ENCODE measurements at regions not wholly inside any gene's neighbourhood (a gene's known extent, or its start where the extent isn't known, plus 50 kb on each side); places are given as distances from the start of the nearest gene placed in this dataset.

DNA sequence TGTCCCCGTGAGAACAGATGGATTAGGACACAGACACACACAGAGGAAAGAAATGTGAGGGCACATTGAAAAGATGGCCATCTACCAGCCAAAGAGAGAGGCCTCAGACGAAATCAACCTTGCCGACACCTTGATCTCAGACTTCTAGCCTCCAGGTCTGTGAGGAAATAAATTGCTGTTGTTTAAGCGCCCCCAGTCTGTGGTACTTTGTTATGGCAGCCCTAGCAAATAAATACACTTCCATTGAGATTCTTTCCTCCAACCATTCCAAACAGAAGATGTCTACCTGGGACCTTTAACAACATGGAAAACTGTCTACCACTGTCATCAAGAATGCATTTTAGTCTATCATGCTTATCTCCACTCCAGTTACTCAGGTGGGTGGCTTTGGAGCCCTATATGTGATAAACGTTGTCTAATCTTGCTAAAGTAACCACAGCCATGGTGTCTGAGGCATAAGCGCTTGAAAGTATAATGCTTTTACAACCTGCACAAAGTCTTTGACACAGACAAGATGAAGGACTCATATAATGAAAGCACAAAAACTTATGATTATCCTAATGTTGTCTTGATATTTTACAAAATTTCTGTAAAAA is 244.3 kb downstream of the MTERF1 start:
- Histone ChIP-seq H3K4me1 (ENCODE audit: insufficient read depth, low read length) (no peaks in the 10 kb centered on the region), H3K27me3 (ENCODE audit: control insufficient read depth in 1 of 2, insufficient read depth in 2 of 2, low read length in 2 of 2) (no peaks in the 10 kb centered on the region), H3K36me3 (replicated peaks in 1 of 2; ENCODE audit: control insufficient read depth in 1 of 2, insufficient read depth in 2 of 2, low read length in 2 of 2) (no peaks in the 10 kb centered on the region), H3K4me3 (replicated peaks in 1 of 3; ENCODE audit: insufficient read depth in 1 of 3, low read depth in 2 of 3, low read length in 3 of 3) (no peak overlapping the region), H3K4me2 (ENCODE audit: low read depth, low read length) (no peak overlapping the region), H3K9me3 (ENCODE audit: low read length) (no peaks in the 10 kb centered on the region), H3K27ac (ENCODE audit: extremely low read length, insufficient read depth, low read length) (no peak overlapping the region), H2AFZ (ENCODE audit: low read length) (no peak overlapping the region), H4K20me1 (ENCODE audit: insufficient read depth, low read length) (no peaks in the 10 kb centered on the region), H3K79me2 (ENCODE audit: insufficient read depth, low read length) (no peaks in the 10 kb centered on the region), H3K9ac (ENCODE audit: insufficient read depth, low read depth, low read length) (no peak overlapping the region)
- DNase-seq (ENCODE audit: low spot score) (peak; percentile 35), FAIRE-seq (peak; percentile 63), ATAC-seq (peak; percentile 77)
- 22% methylated on average over 6 of the region's 6 CpGs for WGBS (ENCODE audit: low lambda C conversion rate)
- in situ Hi-C loops (cut with HindIII; ENCODE audit: extremely low pct_ligation_motif_present, low pct_unique_long_range_greater_than_20kb), result loop anchor here (5.0 kb wide), 2 partner anchors 349 to 549 kb away; no protein-coding TSS in a partner anchor
- intact Hi-C loops (cut with micrococcal nuclease; ENCODE audit: unreplicated experiment), result loop anchor here (1.0 to 10.0 kb wide), 3 partner anchors 261 to 547 kb away; no protein-coding TSS in a partner anchor
- no TSS peak for BruUV-seq (replicated peaks)
- ChIA-PET POLR2A (no interaction called here), CTCF (ENCODE audit: low intra/inter-chr PET ratio, low total read pairs) (interaction anchor here (1.0 to 1.3 kb wide), 3 partner anchors 348 to 547 kb away, joined by 3 to 6 read pairs (median 3); no protein-coding TSS in a partner anchor)
- TF ChIP-seq, protein P1, sequence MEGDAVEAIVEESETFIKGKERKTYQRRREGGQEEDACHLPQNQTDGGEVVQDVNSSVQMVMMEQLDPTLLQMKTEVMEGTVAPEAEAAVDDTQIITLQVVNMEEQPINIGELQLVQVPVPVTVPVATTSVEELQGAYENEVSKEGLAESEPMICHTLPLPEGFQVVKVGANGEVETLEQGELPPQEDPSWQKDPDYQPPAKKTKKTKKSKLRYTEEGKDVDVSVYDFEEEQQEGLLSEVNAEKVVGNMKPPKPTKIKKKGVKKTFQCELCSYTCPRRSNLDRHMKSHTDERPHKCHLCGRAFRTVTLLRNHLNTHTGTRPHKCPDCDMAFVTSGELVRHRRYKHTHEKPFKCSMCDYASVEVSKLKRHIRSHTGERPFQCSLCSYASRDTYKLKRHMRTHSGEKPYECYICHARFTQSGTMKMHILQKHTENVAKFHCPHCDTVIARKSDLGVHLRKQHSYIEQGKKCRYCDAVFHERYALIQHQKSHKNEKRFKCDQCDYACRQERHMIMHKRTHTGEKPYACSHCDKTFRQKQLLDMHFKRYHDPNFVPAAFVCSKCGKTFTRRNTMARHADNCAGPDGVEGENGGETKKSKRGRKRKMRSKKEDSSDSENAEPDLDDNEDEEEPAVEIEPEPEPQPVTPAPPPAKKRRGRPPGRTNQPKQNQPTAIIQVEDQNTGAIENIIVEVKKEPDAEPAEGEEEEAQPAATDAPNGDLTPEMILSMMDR (CRISPR knock-in tag; IDR thresholded peaks at IDR 0.05), result peak; percentile 78
- peak; percentile 71 for TF ChIP-seq RAD21 (CRISPR knock-in tag; IDR thresholded peaks at IDR 0.05)
- TF ChIP-seq SMC3 (IDR thresholded peaks at IDR 0.05; ENCODE audit: low read length), result peak; percentile 66
- TF ChIP-seq, protein P2, sequence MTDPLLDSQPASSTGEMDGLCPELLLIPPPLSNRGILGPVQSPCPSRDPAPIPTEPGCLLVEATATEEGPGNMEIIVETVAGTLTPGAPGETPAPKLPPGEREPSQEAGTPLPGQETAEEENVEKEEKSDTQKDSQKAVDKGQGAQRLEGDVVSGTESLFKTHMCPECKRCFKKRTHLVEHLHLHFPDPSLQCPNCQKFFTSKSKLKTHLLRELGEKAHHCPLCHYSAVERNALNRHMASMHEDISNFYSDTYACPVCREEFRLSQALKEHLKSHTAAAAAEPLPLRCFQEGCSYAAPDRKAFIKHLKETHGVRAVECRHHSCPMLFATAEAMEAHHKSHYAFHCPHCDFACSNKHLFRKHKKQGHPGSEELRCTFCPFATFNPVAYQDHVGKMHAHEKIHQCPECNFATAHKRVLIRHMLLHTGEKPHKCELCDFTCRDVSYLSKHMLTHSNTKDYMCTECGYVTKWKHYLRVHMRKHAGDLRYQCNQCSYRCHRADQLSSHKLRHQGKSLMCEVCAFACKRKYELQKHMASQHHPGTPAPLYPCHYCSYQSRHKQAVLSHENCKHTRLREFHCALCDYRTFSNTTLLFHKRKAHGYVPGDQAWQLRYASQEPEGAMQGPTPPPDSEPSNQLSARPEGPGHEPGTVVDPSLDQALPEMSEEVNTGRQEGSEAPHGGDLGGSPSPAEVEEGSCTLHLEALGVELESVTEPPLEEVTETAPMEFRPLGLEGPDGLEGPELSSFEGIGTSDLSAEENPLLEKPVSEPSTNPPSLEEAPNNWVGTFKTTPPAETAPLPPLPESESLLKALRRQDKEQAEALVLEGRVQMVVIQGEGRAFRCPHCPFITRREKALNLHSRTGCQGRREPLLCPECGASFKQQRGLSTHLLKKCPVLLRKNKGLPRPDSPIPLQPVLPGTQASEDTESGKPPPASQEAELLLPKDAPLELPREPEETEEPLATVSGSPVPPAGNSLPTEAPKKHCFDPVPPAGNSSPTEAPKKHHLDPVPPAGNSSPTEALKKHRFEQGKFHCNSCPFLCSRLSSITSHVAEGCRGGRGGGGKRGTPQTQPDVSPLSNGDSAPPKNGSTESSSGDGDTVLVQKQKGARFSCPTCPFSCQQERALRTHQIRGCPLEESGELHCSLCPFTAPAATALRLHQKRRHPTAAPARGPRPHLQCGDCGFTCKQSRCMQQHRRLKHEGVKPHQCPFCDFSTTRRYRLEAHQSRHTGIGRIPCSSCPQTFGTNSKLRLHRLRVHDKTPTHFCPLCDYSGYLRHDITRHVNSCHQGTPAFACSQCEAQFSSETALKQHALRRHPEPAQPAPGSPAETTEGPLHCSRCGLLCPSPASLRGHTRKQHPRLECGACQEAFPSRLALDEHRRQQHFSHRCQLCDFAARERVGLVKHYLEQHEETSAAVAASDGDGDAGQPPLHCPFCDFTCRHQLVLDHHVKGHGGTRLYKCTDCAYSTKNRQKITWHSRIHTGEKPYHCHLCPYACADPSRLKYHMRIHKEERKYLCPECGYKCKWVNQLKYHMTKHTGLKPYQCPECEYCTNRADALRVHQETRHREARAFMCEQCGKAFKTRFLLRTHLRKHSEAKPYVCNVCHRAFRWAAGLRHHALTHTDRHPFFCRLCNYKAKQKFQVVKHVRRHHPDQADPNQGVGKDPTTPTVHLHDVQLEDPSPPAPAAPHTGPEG (CRISPR knock-in tag; IDR thresholded peaks at IDR 0.05), result no peak
- TF ChIP-seq SNAPC2 (CRISPR knock-in tag; IDR thresholded peaks at IDR 0.05), result no peak
- TF ChIP-seq, protein P3, sequence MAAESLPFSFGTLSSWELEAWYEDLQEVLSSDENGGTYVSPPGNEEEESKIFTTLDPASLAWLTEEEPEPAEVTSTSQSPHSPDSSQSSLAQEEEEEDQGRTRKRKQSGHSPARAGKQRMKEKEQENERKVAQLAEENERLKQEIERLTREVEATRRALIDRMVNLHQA (CRISPR knock-in tag; IDR thresholded peaks at IDR 0.05), result no peak
- no peak for TF ChIP-seq ZNF121 (CRISPR knock-in tag; IDR thresholded peaks at IDR 0.05)
- TF ChIP-seq MTA1 (CRISPR knock-in tag; IDR thresholded peaks at IDR 0.05; ENCODE audit: borderline replicate concordance), result no peak
- no peak for TF ChIP-seq MIER2 (CRISPR knock-in tag; IDR thresholded peaks at IDR 0.05)
- no peak for TF ChIP-seq ADNP (CRISPR knock-in tag; IDR thresholded peaks at IDR 0.05)
- no peak for TF ChIP-seq YEATS4 (CRISPR knock-in tag; IDR thresholded peaks at IDR 0.05; ENCODE audit: borderline replicate concordance)
- peak; percentile 85 for TF ChIP-seq STAG1 (CRISPR knock-in tag; IDR thresholded peaks at IDR 0.05)
- TF ChIP-seq, protein P4, sequence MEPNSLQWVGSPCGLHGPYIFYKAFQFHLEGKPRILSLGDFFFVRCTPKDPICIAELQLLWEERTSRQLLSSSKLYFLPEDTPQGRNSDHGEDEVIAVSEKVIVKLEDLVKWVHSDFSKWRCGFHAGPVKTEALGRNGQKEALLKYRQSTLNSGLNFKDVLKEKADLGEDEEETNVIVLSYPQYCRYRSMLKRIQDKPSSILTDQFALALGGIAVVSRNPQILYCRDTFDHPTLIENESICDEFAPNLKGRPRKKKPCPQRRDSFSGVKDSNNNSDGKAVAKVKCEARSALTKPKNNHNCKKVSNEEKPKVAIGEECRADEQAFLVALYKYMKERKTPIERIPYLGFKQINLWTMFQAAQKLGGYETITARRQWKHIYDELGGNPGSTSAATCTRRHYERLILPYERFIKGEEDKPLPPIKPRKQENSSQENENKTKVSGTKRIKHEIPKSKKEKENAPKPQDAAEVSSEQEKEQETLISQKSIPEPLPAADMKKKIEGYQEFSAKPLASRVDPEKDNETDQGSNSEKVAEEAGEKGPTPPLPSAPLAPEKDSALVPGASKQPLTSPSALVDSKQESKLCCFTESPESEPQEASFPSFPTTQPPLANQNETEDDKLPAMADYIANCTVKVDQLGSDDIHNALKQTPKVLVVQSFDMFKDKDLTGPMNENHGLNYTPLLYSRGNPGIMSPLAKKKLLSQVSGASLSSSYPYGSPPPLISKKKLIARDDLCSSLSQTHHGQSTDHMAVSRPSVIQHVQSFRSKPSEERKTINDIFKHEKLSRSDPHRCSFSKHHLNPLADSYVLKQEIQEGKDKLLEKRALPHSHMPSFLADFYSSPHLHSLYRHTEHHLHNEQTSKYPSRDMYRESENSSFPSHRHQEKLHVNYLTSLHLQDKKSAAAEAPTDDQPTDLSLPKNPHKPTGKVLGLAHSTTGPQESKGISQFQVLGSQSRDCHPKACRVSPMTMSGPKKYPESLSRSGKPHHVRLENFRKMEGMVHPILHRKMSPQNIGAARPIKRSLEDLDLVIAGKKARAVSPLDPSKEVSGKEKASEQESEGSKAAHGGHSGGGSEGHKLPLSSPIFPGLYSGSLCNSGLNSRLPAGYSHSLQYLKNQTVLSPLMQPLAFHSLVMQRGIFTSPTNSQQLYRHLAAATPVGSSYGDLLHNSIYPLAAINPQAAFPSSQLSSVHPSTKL (CRISPR knock-in tag; IDR thresholded peaks at IDR 0.05), result no peak
- no peak for TF ChIP-seq POGZ (CRISPR knock-in tag; IDR thresholded peaks at IDR 0.05)

Measured in HepG2 (cell line).